ENCODE measurements at regions not wholly inside any gene's neighbourhood (a gene's known extent, or its start where the extent isn't known, plus 50 kb on each side); places are given as distances from the start of the nearest gene placed in this dataset.

- Histone ChIP-seq H3K4me3 (no peak overlapping the region), H3K27ac (no peak overlapping the region), H3K9me3 (no peaks in the 10 kb centered on the region), H3K4me1 (no peaks in the 10 kb centered on the region), H3K36me3 (no peaks in the 10 kb centered on the region), H3K27me3 (no peaks in the 10 kb centered on the region)
- 38 to 78% methylated on average over 2 to 3 of the region's 3 CpGs for WGBS, 2 donors (ENCODE audit: low coverage in 1 of 2)
- no peak for ATAC-seq
- no peak for TF ChIP-seq POLR2A (IDR thresholded peaks at IDR 0.05)
- no peak for TF ChIP-seq CTCF (IDR thresholded peaks at IDR 0.05)
- no peak for TF ChIP-seq EP300 (IDR thresholded peaks at IDR 0.05)
- no peak for TF ChIP-seq POLR2AphosphoS5 (IDR thresholded peaks at IDR 0.05)
Measured at GRCh38 chr13:58081301-58081820, 449.8 kb downstream of the PCDH17 start.

GRCh38 chr13:58083064-58083463, 451.5 kb downstream of the PCDH17 start:
- WGBS, 2 donors (ENCODE audit: low coverage in 1 of 2): 56 to 80% methylated on average over 4 of the region's 4 CpGs
- TF ChIP-seq POLR2AphosphoS5 (IDR thresholded peaks at IDR 0.05) (no peak), POLR2A (IDR thresholded peaks at IDR 0.05) (no peak), CTCF (IDR thresholded peaks at IDR 0.05) (no peak), EP300 (IDR thresholded peaks at IDR 0.05) (no peak)
- H3K9me3 ChIP-seq: no peaks in the 10 kb centered on the region
- no peaks in the 10 kb centered on the region for H3K36me3 ChIP-seq
- H3K27me3 ChIP-seq: no peaks in the 10 kb centered on the region
- ATAC-seq: no peak
- H3K4me3 ChIP-seq: no peak overlapping the region
- H3K27ac ChIP-seq: no peak overlapping the region
- no peaks in the 10 kb centered on the region for H3K4me1 ChIP-seq

- no peaks in the 10 kb centered on the region for H3K4me1 ChIP-seq
- no peaks in the 10 kb centered on the region for H3K9me3 ChIP-seq
- WGBS, 2 donors (ENCODE audit: low coverage in 1 of 2): 70 to 79% methylated on average over 2 of the region's 2 CpGs
- no peak overlapping the region for H3K4me3 ChIP-seq
- H3K27ac ChIP-seq: no peak overlapping the region
- no peaks in the 10 kb centered on the region for H3K27me3 ChIP-seq
- H3K36me3 ChIP-seq: no peaks in the 10 kb centered on the region
- TF ChIP-seq CTCF (IDR thresholded peaks at IDR 0.05) (no peak), POLR2AphosphoS5 (IDR thresholded peaks at IDR 0.05) (no peak), POLR2A (IDR thresholded peaks at IDR 0.05) (no peak), EP300 (IDR thresholded peaks at IDR 0.05) (no peak)
- no peak for ATAC-seq
Measured at GRCh38 chr13:58085274-58085673, 453.7 kb downstream of the PCDH17 start.

- Histone ChIP-seq H3K9me3 (no peaks in the 10 kb centered on the region), H3K4me3 (no peak overlapping the region), H3K27me3 (no peaks in the 10 kb centered on the region), H3K4me1 (no peaks in the 10 kb centered on the region), H3K36me3 (no peaks in the 10 kb centered on the region), H3K27ac (no peak overlapping the region)
- WGBS, 2 donors (ENCODE audit: low coverage in 1 of 2): 60 to 92% methylated on average over 2 to 3 of the region's 3 CpGs
- ATAC-seq: no peak
- TF ChIP-seq EP300 (IDR thresholded peaks at IDR 0.05) (no peak), CTCF (IDR thresholded peaks at IDR 0.05) (no peak), POLR2AphosphoS5 (IDR thresholded peaks at IDR 0.05) (no peak)
Measured at GRCh38 chr13:58085819-58086218, 454.3 kb downstream of the PCDH17 start.

DNA sequence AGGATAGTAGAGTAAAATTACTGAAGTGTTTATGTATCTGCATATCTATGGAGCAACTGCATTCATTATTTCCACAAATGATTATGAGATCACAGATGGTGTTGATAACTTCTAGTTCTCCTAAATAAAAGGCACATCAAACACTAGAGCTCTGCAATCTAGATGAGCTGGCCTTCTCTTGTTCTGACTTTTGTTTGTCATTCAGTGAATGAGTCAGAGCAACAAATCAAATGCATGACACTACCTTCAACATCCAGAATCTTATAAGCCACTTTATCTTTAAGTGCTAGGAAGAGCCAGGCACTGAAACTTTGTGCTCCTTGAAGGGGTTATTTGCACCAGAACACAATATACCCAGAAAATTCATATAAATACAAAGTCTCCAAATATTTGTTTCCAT, 456.0 kb downstream of the PCDH17 start:
- Histone ChIP-seq H3K36me3 (no peaks in the 10 kb centered on the region), H3K27ac (no peak overlapping the region), H3K27me3 (no peaks in the 10 kb centered on the region), H3K4me3 (no peak overlapping the region), H3K4me1 (no peaks in the 10 kb centered on the region), H3K9me3 (no peaks in the 10 kb centered on the region)
- ATAC-seq: no peak
- TF ChIP-seq EP300 (IDR thresholded peaks at IDR 0.05) (no peak), POLR2A (IDR thresholded peaks at IDR 0.05) (no peak), POLR2AphosphoS5 (IDR thresholded peaks at IDR 0.05) (no peak), CTCF (IDR thresholded peaks at IDR 0.05) (no peak)

Data from gastroesophageal sphincter (tissue), 4 donors.